ENCODE measurements at regions not wholly inside any gene's neighbourhood (a gene's known extent, or its start where the extent isn't known, plus 50 kb on each side); places are given as distances from the start of the nearest gene placed in this dataset.

DNA sequence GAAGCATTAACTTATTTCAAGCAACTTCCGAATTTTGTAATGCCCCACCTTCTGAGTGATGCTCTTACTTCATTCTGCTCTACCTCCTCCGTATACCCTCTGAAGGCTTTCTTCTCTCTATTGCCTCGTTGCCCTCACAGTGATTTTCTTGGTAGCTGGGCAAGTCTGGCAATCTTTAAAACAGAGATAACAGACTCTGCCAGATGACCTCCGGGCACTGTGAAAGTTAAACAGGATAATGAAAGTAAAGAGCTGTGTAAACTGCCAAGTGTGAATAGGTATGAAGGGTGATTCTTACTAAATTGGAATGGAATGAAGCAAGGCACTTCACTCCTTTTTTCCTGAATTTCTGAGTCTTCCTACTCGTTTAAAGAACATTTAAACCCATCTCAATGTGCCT, 207.3 kb upstream of the GYPC start:
- TF ChIP-seq, protein P1, sequence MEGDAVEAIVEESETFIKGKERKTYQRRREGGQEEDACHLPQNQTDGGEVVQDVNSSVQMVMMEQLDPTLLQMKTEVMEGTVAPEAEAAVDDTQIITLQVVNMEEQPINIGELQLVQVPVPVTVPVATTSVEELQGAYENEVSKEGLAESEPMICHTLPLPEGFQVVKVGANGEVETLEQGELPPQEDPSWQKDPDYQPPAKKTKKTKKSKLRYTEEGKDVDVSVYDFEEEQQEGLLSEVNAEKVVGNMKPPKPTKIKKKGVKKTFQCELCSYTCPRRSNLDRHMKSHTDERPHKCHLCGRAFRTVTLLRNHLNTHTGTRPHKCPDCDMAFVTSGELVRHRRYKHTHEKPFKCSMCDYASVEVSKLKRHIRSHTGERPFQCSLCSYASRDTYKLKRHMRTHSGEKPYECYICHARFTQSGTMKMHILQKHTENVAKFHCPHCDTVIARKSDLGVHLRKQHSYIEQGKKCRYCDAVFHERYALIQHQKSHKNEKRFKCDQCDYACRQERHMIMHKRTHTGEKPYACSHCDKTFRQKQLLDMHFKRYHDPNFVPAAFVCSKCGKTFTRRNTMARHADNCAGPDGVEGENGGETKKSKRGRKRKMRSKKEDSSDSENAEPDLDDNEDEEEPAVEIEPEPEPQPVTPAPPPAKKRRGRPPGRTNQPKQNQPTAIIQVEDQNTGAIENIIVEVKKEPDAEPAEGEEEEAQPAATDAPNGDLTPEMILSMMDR (conservative IDR thresholded peaks at IDR 0.05) = no peak
- no peak overlapping the region for H3K4me3 Mint-ChIP-seq

DNA sequence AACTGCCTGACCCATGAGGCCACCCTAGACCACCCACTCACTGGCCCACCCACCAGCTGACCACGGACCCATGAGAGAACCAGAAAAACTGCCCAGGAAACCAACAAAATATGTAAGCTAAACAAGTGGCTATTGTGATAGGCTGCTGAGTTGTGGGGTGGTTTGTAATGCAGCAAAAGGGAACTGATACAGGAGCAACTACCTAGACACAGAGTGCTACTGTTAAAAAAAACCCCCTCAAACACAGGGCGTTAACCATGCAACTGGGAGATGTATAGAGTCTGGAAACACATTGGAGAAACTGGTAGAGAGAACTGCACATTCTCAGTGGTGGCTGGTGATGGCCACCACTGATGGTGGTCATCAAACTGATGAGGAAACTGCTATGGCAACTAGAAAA, 206.3 kb upstream of the GYPC start:
- Mint-ChIP-seq H3K36me3 (ENCODE audit: low read depth) (no peaks in the 10 kb centered on the region), H3K9me3 (no peaks in the 10 kb centered on the region), H3K27ac (ENCODE audit: unreplicated experiment) (peak overlapping the region; percentile 29), H3K4me1 (peaks cover 10% of the 10 kb centered on the region), H3K4me3 (no peak overlapping the region), H3K27me3 (ENCODE audit: low read depth) (no peaks in the 10 kb centered on the region)
- TF ChIP-seq, protein P1 (conservative IDR thresholded peaks at IDR 0.05) = no peak
- no peak for DNase-seq (ENCODE audit: low read depth, low spot score)

More for the DNA sequence above, 207.3 kb upstream of the GYPC start:
- Mint-ChIP-seq H3K27ac (ENCODE audit: unreplicated experiment) (no peak overlapping the region), H3K9me3 (no peaks in the 10 kb centered on the region), H3K4me1 (peaks cover 10% of the 10 kb centered on the region), H3K27me3 (ENCODE audit: low read depth) (no peaks in the 10 kb centered on the region), H3K36me3 (ENCODE audit: low read depth) (no peaks in the 10 kb centered on the region)
- no peak for DNase-seq (ENCODE audit: low read depth, low spot score)

DNA sequence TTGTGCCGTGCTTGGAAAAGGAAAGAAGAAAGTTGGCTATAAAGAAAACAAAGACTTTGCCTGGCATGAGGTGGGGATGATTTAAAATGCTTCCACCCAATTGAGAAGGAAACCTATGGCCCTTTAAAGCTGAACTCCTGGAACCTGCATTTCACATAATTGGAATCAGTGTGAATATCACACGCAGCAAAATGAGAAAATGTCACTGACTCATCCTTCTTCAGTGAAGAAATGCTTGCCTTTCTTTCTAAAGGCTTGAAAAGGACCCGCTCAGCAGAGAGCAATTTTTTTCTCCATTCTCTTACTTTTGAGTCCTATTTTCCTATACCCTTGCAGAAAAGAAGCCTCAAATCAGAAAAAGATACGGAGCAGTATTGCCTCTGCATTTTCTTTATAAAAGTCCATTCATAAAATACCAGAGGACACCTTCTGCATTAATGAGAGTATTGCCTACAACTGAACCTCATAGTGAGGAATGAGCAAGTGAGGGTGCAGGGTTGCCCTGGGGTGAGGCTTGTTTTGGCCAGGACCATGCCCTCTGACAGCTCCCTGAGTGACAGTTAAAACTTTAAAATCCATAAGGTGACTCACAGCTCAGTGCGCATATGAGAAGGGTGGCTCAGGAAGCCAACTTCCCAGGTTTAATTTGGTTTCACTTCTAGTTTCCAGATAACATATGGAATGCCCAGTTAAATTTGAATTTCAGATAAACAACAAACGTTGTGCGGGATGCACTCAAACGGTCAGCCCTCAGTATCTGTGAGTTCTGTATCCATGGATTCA, 191.9 kb upstream of the GYPC start:
- H3K4me3 Mint-ChIP-seq = no peak overlapping the region
- no peaks in the 10 kb centered on the region for H3K4me1 Mint-ChIP-seq
- H3K9me3 Mint-ChIP-seq = peaks cover under 1% of the 10 kb centered on the region
- TF ChIP-seq, protein P1 (conservative IDR thresholded peaks at IDR 0.05) = no peak
- H3K36me3 Mint-ChIP-seq (ENCODE audit: low read depth) = no peaks in the 10 kb centered on the region
- H3K27me3 Mint-ChIP-seq (ENCODE audit: low read depth) = no peaks in the 10 kb centered on the region
- no peak for DNase-seq (ENCODE audit: low read depth, low spot score)
- H3K27ac Mint-ChIP-seq (ENCODE audit: unreplicated experiment) = no peak overlapping the region

DNA sequence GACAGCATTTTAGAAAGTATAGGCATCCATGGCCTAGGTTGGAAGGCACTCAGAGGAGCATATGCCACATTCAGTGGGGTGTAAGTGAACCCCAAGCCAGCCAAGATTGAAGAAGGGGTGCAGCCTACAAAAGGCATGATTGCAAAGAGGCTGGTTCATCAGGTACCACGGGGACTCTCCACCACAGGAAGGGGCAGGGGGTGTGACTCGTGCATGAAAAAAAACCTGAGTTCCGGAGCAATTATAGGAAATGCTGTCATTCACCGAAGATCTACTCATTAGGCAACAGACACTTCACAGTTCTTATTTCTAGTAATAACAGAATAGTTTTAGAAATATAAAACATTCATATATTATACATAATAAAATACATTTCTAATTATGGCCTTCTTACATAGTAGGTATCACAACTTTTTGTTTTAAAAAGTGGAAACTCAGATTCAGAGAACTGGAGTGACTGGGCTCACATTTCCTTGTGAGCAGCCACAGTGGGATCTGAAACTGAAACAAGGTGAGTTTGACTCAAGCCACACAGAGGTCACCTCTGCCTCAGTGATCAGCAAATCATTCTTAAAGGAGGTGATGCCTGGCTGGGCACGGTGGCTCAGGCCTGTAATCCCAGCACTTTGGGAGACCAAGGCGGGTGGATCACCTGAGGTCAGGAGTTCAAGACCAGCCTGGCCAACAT, 188.4 kb upstream of the GYPC start:
- peaks cover 4% of the 10 kb centered on the region for H3K9me3 Mint-ChIP-seq
- no peak for DNase-seq (ENCODE audit: low read depth, low spot score)
- H3K4me3 Mint-ChIP-seq = no peak overlapping the region
- no peaks in the 10 kb centered on the region for H3K27me3 Mint-ChIP-seq (ENCODE audit: low read depth)
- TF ChIP-seq, protein P1 (conservative IDR thresholded peaks at IDR 0.05) = no peak
- H3K4me1 Mint-ChIP-seq = no peaks in the 10 kb centered on the region
- H3K27ac Mint-ChIP-seq (ENCODE audit: unreplicated experiment) = no peak overlapping the region
- no peaks in the 10 kb centered on the region for H3K36me3 Mint-ChIP-seq (ENCODE audit: low read depth)

DNA sequence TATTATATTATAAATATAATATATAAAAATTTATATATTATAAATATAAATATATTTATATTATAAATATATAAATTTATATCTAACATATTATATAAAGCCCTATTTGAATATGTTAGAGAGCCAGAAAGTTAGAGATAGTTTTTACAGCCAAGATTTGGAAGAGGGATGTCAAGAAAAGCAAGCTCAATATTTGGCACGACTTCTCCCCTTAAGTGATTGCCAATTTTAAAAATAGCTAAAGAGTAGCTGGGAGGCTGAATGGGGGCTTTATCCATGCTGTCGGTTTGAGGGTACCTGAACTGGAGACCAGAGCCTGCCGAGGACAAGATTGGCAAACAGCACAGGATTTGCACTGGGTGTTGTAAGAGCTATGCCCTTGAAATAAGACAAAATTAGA, 180.9 kb upstream of the GYPC start:
- no peaks in the 10 kb centered on the region for H3K27me3 Mint-ChIP-seq (ENCODE audit: low read depth)
- no peak overlapping the region for H3K4me3 Mint-ChIP-seq
- H3K27ac Mint-ChIP-seq (ENCODE audit: unreplicated experiment) = no peak overlapping the region
- no peaks in the 10 kb centered on the region for H3K4me1 Mint-ChIP-seq
- TF ChIP-seq, protein P1 (conservative IDR thresholded peaks at IDR 0.05) = no peak
- no peak for DNase-seq (ENCODE audit: low read depth, low spot score)
- peaks cover 7% of the 10 kb centered on the region for H3K9me3 Mint-ChIP-seq
- H3K36me3 Mint-ChIP-seq (ENCODE audit: low read depth) = no peaks in the 10 kb centered on the region

Measured in neural crest cell (in vitro differentiated cells).